NCI-H69 (cell line): ENCODE measurements at regions not wholly inside any gene's neighbourhood (a gene's known extent, or its start where the extent isn't known, plus 50 kb on each side); places are given as distances from the start of the nearest gene placed in this dataset.
"Not testable (repeated sequence)": the region's sequence is repeated elsewhere in the genome, so short reads cannot be mapped to it uniquely, and the experiment has no call there.

Experiments
- DNase-seq: peaks from one replicate; lab custom pipeline; 2025; lab: John Stamatoyannopoulos, UW

DNA sequence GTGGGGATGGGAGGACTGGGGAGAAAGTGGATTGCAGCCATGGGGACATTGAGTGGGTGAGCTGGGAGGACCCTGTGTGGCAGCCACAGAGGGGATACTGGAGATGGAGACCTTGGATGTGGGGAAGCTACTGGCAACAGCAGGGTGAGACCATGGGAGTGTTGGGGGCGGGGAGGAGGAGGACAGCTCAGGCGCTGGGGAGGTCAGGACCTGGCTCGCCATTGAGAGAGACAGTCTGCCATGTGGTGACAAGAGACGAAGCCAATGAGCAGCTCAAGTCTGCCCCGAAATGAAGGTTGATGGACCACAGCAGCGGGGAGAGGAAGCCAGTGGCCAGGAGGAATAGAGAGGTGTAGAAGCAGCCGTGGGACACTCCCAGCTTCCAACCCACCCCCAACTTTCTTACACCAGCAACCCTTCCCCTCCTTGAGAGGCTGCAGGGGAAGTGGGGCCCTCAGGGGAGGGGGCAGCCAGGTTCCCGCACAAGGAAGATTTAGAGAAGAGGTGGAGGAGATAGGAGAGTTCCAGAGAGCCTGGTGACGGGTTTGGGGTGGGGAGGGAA, 118.1 kb downstream of the ASB7 start:
- DNase-seq: no peak

GRCh38 chr15:100721758-100722550, 119.6 kb downstream of the ASB7 start:
- DNase-seq: peak; percentile 61

- no peak for DNase-seq
Measured at GRCh38 chr15:100722551-100723314, 120.3 kb downstream of the ASB7 start.

DNA sequence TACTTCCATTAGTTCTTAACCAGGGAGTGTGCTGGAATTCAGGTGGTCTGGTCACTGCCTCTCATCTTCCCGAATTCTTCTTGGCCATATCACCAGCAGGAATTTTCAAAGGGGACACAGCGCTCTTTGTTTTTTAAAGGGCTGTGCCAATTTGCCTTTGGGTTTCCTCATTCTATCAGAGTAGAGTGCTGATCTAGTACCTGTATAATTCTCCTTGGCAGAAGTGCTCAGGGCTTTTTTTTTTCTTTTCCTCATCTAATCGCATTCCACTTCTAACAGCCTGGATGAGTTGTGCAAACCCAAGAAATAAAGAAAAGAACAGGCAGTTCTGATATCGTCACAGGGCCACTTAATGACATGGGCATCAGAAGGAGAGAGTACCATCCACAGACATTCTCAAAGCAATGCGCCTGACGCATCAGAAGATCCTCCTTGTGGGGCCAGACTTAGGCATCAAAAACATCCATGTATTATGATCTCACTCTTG, 121.0 kb downstream of the ASB7 start:
- no peak for DNase-seq

GRCh38 chr15:100725121-100726069, 123.0 kb downstream of the ASB7 start:
- DNase-seq: no peak

- DNase-seq: no peak
Measured at GRCh38 chr15:100726070-100726420, 123.7 kb downstream of the ASB7 start.

DNA sequence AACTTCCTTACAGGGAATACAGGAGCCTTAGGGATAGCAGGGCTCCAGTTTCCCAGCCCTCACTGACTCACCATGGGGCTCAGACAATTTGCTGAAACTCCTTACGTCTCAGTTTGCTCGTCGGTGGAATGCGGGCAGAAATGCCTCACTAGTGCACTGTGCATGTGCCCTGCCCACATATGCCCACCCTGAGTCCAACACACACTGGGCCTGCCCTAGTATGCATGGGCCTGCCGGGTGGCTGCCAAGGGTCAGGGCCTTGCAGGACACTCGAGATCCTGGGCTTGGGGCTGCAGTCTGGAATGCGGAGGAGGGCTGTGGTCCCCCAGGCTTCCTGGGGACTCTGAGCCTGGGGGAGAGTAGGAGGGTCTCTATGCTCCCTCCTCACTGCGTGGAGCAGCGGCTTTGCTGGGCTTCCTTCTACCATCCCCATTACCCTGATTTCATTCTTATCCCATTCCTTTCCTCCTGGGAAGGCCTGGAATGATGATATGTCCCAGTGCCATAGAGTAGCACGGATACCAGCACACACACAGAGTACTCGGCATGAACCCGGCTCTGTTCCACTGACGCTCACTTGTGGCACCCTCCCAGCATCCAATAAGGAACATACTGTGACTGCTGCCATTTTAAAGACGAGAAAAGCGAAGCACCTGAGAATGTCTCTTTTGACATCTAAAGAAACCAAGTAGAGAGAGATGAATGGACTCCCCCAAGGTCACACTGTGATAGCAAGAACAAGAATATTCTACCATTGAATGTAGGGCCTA, 124.2 kb downstream of the ASB7 start:
- DNase-seq: no peak

DNA sequence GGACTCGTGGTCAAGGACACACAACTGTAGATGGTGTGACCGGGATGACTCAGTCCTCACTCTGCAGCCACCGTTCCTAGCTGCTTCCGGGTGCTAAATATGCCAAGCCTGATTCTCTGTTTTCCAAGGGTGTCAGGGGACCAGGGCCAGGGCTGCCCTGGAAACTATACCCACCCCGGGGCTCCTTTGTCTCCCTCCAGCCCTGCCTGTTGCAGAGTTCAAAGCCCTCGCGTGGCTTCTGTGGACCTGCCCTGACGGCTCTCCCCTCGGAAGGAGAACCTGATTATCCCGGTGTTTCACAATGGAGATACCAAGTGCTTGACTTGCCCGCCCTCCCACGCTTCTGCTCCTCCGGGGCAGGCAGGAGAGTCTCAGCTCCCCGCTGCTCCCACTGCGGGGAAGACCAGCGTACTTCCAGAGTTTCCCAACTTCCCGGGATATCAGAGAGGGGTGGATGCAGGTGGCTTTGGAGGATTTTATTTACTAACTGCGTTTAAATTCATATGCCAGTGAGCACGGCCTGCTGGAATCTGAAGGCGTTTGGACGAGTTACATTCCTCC, 125.0 kb downstream of the ASB7 start:
- no peak for DNase-seq

DNA sequence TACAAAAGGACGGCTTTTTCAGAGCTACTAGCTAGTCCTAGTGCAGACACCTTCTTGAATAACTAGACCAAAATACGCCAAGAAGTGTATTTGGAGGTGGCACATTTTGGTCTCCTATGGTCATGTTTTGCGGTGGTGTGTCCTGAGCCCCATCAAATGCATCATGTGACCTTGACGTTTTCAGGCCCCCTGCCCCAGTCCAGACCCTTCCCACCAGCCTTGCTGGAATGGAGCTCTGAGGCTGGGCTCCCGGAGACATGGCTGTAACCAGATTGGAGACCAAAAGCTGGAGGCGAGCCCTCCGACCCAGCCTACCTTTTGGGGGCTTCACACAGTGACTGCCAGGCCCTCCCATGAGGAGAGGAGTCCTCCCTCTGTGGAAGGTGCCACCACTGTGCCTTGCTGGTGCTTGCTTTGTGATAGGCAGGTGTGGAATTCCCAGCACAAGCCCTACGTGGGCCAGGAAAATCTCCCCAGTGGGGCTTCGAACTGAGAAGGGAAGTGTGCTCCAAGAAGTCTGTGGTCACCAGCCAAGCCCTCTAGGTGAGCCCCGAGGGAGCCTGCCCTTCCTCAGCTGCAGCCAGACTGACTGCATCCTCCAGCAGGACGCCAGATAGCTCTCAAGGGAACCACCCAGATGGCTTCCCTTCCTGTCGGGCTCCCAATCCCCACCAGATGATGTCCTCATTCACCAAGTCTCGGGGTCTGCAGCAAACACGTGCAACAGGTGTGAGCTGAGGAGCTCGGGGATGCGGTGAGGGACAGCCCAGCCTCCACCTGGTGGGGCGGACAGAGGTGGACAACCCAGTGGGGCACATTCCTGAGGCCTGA, 126.2 kb downstream of the ASB7 start:
- no peak for DNase-seq

GRCh38 chr15:100729461-100729860, 127.1 kb downstream of the ASB7 start:
- DNase-seq: no peak

- DNase-seq: no peak
Measured at GRCh38 chr15:100730129-100730528, 127.7 kb downstream of the ASB7 start.

GRCh38 chr15:100730655-100731266, 128.4 kb downstream of the ASB7 start:
- no peak for DNase-seq

GRCh38 chr15:100731267-100732152, 129.1 kb downstream of the ASB7 start:
- no peak for DNase-seq

- DNase-seq: no peak
Measured at GRCh38 chr15:100732211-100733055, 130.0 kb downstream of the ASB7 start.

DNA sequence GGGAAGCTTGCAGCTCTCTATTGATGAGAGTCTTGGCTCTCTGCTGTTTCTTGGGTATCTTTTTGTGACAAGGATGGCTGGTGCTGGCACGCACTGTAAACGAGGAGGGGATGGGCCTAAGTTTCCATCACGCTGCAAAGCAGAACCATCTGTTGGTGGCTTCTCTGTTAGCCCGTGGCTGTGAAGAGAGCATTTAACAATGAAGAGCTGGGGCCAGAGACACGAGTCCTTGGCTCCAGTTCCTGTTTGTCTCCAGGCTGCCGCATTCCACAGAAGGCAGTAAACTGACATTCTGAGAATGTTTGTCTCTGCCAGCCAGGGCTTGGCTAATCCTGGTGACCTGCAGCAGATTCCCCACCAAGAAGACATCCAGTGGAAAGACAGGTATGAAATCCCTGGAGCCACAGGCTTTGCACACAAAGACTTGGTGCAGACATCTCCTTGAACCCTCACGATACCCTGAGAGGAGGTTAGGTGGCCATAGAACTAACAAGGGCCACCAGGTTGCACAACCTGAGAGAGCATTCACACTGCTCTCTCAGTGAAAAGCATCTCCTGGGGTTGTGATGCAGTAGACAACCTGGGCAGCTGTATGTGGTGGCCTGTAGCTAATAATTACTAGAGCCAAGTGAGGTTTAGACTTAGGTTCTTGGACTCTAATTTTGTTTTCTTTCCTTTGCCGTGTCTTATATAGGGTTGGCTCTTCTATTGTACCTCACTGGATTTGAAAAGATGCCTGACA, 130.9 kb downstream of the ASB7 start:
- DNase-seq: no peak

DNA sequence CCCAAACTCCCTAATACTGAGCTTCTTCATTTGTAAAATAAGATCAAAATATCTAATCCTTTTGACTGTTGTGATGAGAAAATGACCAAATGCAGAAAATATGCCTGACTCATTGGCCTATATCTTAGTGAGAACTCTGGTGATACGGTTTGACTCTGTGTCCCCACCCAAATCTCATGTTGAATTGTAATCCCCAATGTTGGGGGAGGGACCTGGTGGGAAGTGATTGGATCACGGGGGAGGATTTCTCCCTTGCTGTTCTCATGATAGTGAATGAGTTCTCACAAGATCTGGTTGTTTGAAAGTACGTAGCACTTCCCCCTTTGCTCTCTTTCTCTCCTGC, 131.4 kb downstream of the ASB7 start:
- DNase-seq: not testable (repeated sequence)

DNA sequence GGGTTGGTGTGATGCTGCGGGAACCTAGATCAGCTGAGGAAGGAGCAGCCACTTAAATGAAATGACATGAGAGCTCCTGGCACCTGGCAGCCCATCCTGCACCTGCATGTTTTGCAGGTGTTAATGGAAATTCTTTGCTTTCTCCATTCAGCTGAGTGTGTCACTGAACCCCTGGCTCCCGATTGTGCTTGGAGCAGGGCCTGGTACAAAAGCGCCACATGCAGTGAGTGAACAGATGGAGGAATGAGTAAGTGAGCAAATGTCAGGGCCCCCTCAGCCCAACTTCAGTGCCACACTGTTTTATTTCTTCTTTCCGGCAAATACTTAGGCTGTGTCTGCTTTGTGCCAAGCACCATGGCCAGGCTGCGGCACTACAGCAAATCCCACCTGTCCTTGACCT, 132.2 kb downstream of the ASB7 start:
- peak; percentile 9 for DNase-seq
